HEK293 (cell line): ENCODE measurements at regions not wholly inside any gene's neighbourhood (a gene's known extent, or its start where the extent isn't known, plus 50 kb on each side); places are given as distances from the start of the nearest gene placed in this dataset.

Experiments used
- CTCF ChIA-PET: fragments of 350-600 bp; formaldehyde crosslinking; extraction: SDS; loops from one replicate; lab custom pipeline; 2021; ENCODE audit warnings: antibody characterized with exemption; lab: Yijun Ruan, JAX
- POLR2A ChIA-PET: fragments of 300-600 bp; formaldehyde crosslinking; extraction: SDS; loops from one replicate; lab custom pipeline; 2020; ENCODE audit warnings: antibody characterized with exemption, inconsistent platforms; lab: Yijun Ruan, JAX
- H3K27ac ChIP-seq: fragments of 200-500 bp; sonication (Bioruptor generic); 2 replicates; pipeline ENCODE4 v1.5.1; 2014; ENCODE audit warnings: low read depth, low read length, control low read depth, inconsistent platforms; ENCODE audit errors: extremely low read depth
- H3K36me3 ChIP-seq, 2 experiments: fragments of 200-500 bp in 1 of 2; sonication (Bioruptor generic) in 1 of 2; 1 replicate in 1 of 2; 2 replicates in 1 of 2; pipeline ENCODE4 v1.5.1; 2014 to 2017; ENCODE audit warnings: inconsistent platforms in 2 of 2, low read length in 2 of 2; ENCODE audit not compliant: control insufficient read depth in 2 of 2, insufficient read depth in 1 of 2
- H3K4me1 ChIP-seq: fragments of 200-500 bp; sonication (Bioruptor generic); 2 replicates; pipeline ENCODE4 v1.5.1; 2014; ENCODE audit warnings: mild to moderate bottlenecking, low read length, inconsistent platforms; ENCODE audit not compliant: control insufficient read depth, insufficient read depth
- H3K4me3 ChIP-seq: 2 replicates; pipeline ENCODE4 v1.5.1; 2011; ENCODE audit warnings: low read depth, mild to moderate bottlenecking, control low read depth, low read length, moderate library complexity
- H3K9me3 ChIP-seq: fragments of 200-500 bp; sonication (Bioruptor generic); 2 replicates; pipeline ENCODE4 v1.5.1; 2014; ENCODE audit warnings: low read depth, low read length, inconsistent platforms; ENCODE audit not compliant: control insufficient read depth, insufficient read depth
- GLI2 ChIP-seq: fragments of 450-650 bp; formaldehyde crosslinking; IDR thresholded peaks from 2 replicates; pipeline ENCODE4; 2017; ENCODE audit warnings: missing biosample characterization, missing genetic modification characterization, low read depth, borderline replicate concordance
- HOXD13 ChIP-seq: sonication (generic); formaldehyde crosslinking; IDR thresholded peaks from 2 replicates; pipeline ENCODE4 v1.8.0; 2022; ENCODE audit warnings: missing genetic modification reagents, borderline replicate concordance
- SP2 ChIP-seq: fragments of 450-650 bp; formaldehyde crosslinking; IDR thresholded peaks from 2 replicates; pipeline ENCODE4 v1.5.1; 2016; ENCODE audit warnings: missing biosample characterization, missing genetic modification characterization
- ZBTB44 ChIP-seq: fragments of 450-650 bp; IDR thresholded peaks from 2 replicates; pipeline ENCODE4 v1.5.1; 2018; ENCODE audit warnings: missing biosample characterization, mild to moderate bottlenecking, missing genetic modification characterization
- ZNF324 ChIP-seq: fragments of 450-650 bp; formaldehyde crosslinking; IDR thresholded peaks from 2 replicates; pipeline ENCODE4 v1.5.1; 2016; ENCODE audit warnings: missing biosample characterization, missing genetic modification characterization
- ZNF513 ChIP-seq: fragments of 450-650 bp; IDR thresholded peaks from 2 replicates; pipeline ENCODE4 v1.5.1; 2018; ENCODE audit warnings: missing biosample characterization, missing genetic modification characterization
- ZNF518A ChIP-seq: fragments of 450-650 bp; formaldehyde crosslinking; conservative IDR thresholded peaks from 2 replicates; pipeline ENCODE4 v1.5.1; 2016; ENCODE audit warnings: low read depth, missing biosample characterization, missing genetic modification characterization
- ZNF560 ChIP-seq: fragments of 450-650 bp; formaldehyde crosslinking; IDR thresholded peaks from 2 replicates; pipeline ENCODE4 v1.5.1; 2017; ENCODE audit warnings: missing biosample characterization, missing genetic modification characterization, borderline replicate concordance
- ZNF791 ChIP-seq: fragments of 450-650 bp; formaldehyde crosslinking; IDR thresholded peaks from 2 replicates; pipeline ENCODE4 v1.5.1; 2016; ENCODE audit warnings: missing biosample characterization, missing genetic modification characterization

- no peaks in the 10 kb centered on the region for H3K9me3 ChIP-seq
- no peak overlapping the region for H3K27ac ChIP-seq
- TF ChIP-seq ZNF560 = no peak
- no peak for TF ChIP-seq ZNF513 (tag by site-specific recombination)
- TF ChIP-seq ZNF791 (tag by site-specific recombination) = no peak
- TF ChIP-seq GLI2 (tag by site-specific recombination) = no peak
- TF ChIP-seq HOXD13 (CRISPR knock-in tag) = no peak
- no peak for TF ChIP-seq ZBTB44 (tag by site-specific recombination)
- TF ChIP-seq, all 188 proteins: peak for 0
- CTCF ChIA-PET = no interaction called here
- H3K4me3 ChIP-seq = no peak overlapping the region
- no peaks in the 10 kb centered on the region for H3K36me3 ChIP-seq
- POLR2A ChIA-PET = no interaction called here
- H3K4me1 ChIP-seq = no peaks in the 10 kb centered on the region
Observed at GRCh38 chr9:126156898-126157297, 169.7 kb upstream of the MVB12B start.

GRCh38 chr9:126157423-126157822, 169.2 kb upstream of the MVB12B start:
- no peaks in the 10 kb centered on the region for H3K4me1 ChIP-seq

More at GRCh38 chr9:126157423-126157822, 169.2 kb upstream of the MVB12B start:
- no peak overlapping the region for H3K4me3 ChIP-seq
- H3K9me3 ChIP-seq = no peaks in the 10 kb centered on the region
- H3K27ac ChIP-seq = no peak overlapping the region
- no peak for TF ChIP-seq ZNF324 (tag by site-specific recombination)
- no peak for TF ChIP-seq ZNF518A (tag by site-specific recombination)
- no peak for TF ChIP-seq SP2 (tag by site-specific recombination)
- TF ChIP-seq, all 188 proteins: peak for 0
- no peaks in the 10 kb centered on the region for H3K36me3 ChIP-seq
- ChIA-PET CTCF (interaction anchor here (0.7 kb wide), 1 partner anchor 99 kb away, joined by 3 read pairs; no protein-coding TSS in a partner anchor), POLR2A (no interaction called here)
